T-helper 1 cell treated with Interleukin-12 subunit alpha and Interleukin-12 subunit beta and Interleukin-4 antibody, amounts not matched to agents 30 μg/mL and 1 μg/mL, for 36 hours (primary cell): ENCODE measurements at regions not wholly inside any gene's neighbourhood (a gene's known extent, or its start where the extent isn't known, plus 50 kb on each side); places are given as distances from the start of the nearest gene placed in this dataset.
"Not testable (repeated sequence)": the region's sequence is repeated elsewhere in the genome, so short reads cannot be mapped to it uniquely, and the experiment has no call there.

Source experiments
- H3K27ac Mint-ChIP-seq: one replicate; pipeline ENCODE4 v1.8.0; 2021; ENCODE audit warnings: mild to moderate bottlenecking, mixed read lengths
- H3K27me3 Mint-ChIP-seq: one replicate; pipeline ENCODE4 v1.8.0; 2021; ENCODE audit warnings: low read depth, mixed read lengths
- H3K36me3 Mint-ChIP-seq: one replicate; pipeline ENCODE4 v1.8.0; 2021; ENCODE audit warnings: low read depth, mixed read lengths
- H3K4me1 Mint-ChIP-seq: one replicate; pipeline ENCODE4 v1.8.0; 2021; ENCODE audit warnings: low read depth, mixed read lengths
- H3K4me3 Mint-ChIP-seq: one replicate; pipeline ENCODE4 v1.8.0; 2021; ENCODE audit warnings: mild to moderate bottlenecking, moderate library complexity, mixed read lengths
- H3K9me3 Mint-ChIP-seq: one replicate; pipeline ENCODE4 v1.8.0; 2021; ENCODE audit warnings: mixed read lengths

GRCh38 chr2:16067037-16067406, 126.7 kb downstream of the MYCN start:
- Mint-ChIP-seq H3K36me3 (peaks cover 2% of the 10 kb centered on the region), H3K27ac (no peak overlapping the region), H3K4me1 (no peaks in the 10 kb centered on the region), H3K27me3 (no peaks in the 10 kb centered on the region), H3K9me3 (peaks cover 17% of the 10 kb centered on the region), H3K4me3 (no peak overlapping the region)

GRCh38 chr2:16066261-16067036, 126.1 kb downstream of the MYCN start:
- H3K27ac Mint-ChIP-seq, result no peak overlapping the region
- H3K27me3 Mint-ChIP-seq, result no peaks in the 10 kb centered on the region
- no peak overlapping the region for H3K4me3 Mint-ChIP-seq
- H3K36me3 Mint-ChIP-seq, result peaks cover 2% of the 10 kb centered on the region
- H3K4me1 Mint-ChIP-seq, result no peaks in the 10 kb centered on the region
- peaks cover 23% of the 10 kb centered on the region for H3K9me3 Mint-ChIP-seq

- not testable (repeated sequence) for H3K36me3 Mint-ChIP-seq, H3K27me3 Mint-ChIP-seq, H3K4me1 Mint-ChIP-seq, H3K4me3 Mint-ChIP-seq, H3K27ac Mint-ChIP-seq
- H3K9me3 Mint-ChIP-seq, result peaks cover 27% of the 10 kb centered on the region
These were observed 125.1 kb downstream of the MYCN start for GRCh38 chr2:16065272-16066069.

GRCh38 chr2:16064745-16065144, 124.4 kb downstream of the MYCN start:
- peaks cover 27% of the 10 kb centered on the region for H3K9me3 Mint-ChIP-seq
- no peak overlapping the region for H3K4me3 Mint-ChIP-seq
- H3K36me3 Mint-ChIP-seq, result peaks cover 2% of the 10 kb centered on the region
- no peaks in the 10 kb centered on the region for H3K4me1 Mint-ChIP-seq
- no peaks in the 10 kb centered on the region for H3K27me3 Mint-ChIP-seq
- no peak overlapping the region for H3K27ac Mint-ChIP-seq

GRCh38 chr2:16063955-16064633, 123.7 kb downstream of the MYCN start:
- H3K4me1 Mint-ChIP-seq, result no peaks in the 10 kb centered on the region
- H3K36me3 Mint-ChIP-seq, result peaks cover 2% of the 10 kb centered on the region
- H3K27me3 Mint-ChIP-seq, result no peaks in the 10 kb centered on the region
- H3K4me3 Mint-ChIP-seq, result no peak overlapping the region
- H3K27ac Mint-ChIP-seq, result no peak overlapping the region
- peaks cover 27% of the 10 kb centered on the region for H3K9me3 Mint-ChIP-seq

GRCh38 chr2:16063251-16063850, 123.0 kb downstream of the MYCN start:
- Mint-ChIP-seq H3K4me1 (no peaks in the 10 kb centered on the region), H3K27ac (no peak overlapping the region), H3K4me3 (no peak overlapping the region)

GRCh38 chr2:16062471-16063250, 122.3 kb downstream of the MYCN start:
- H3K4me1 Mint-ChIP-seq, result no peaks in the 10 kb centered on the region
- peaks cover 27% of the 10 kb centered on the region for H3K9me3 Mint-ChIP-seq
- no peaks in the 10 kb centered on the region for H3K27me3 Mint-ChIP-seq
- peaks cover 2% of the 10 kb centered on the region for H3K36me3 Mint-ChIP-seq
- no peak overlapping the region for H3K4me3 Mint-ChIP-seq
- H3K27ac Mint-ChIP-seq, result no peak overlapping the region

More at GRCh38 chr2:16063251-16063850, 123.0 kb downstream of the MYCN start:
- peaks cover 2% of the 10 kb centered on the region for H3K36me3 Mint-ChIP-seq
- H3K9me3 Mint-ChIP-seq, result peaks cover 27% of the 10 kb centered on the region
- H3K27me3 Mint-ChIP-seq, result no peaks in the 10 kb centered on the region

- Mint-ChIP-seq H3K9me3 (peaks cover 27% of the 10 kb centered on the region), H3K27me3 (no peaks in the 10 kb centered on the region), H3K4me3 (no peak overlapping the region), H3K27ac (no peak overlapping the region), H3K36me3 (peaks cover 2% of the 10 kb centered on the region), H3K4me1 (no peaks in the 10 kb centered on the region)
These were observed 121.3 kb downstream of the MYCN start for GRCh38 chr2:16061441-16062217.

GRCh38 chr2:16060936-16061338, 120.6 kb downstream of the MYCN start:
- H3K27me3 Mint-ChIP-seq, result no peaks in the 10 kb centered on the region
- peaks cover 27% of the 10 kb centered on the region for H3K9me3 Mint-ChIP-seq
- no peaks in the 10 kb centered on the region for H3K4me1 Mint-ChIP-seq
- peaks cover 2% of the 10 kb centered on the region for H3K36me3 Mint-ChIP-seq
- no peak overlapping the region for H3K27ac Mint-ChIP-seq
- H3K4me3 Mint-ChIP-seq, result no peak overlapping the region

- Mint-ChIP-seq H3K27ac (no peak overlapping the region), H3K4me3 (no peak overlapping the region), H3K9me3 (peaks cover 27% of the 10 kb centered on the region), H3K4me1 (no peaks in the 10 kb centered on the region), H3K36me3 (peaks cover 2% of the 10 kb centered on the region), H3K27me3 (no peaks in the 10 kb centered on the region)
These were observed 120.0 kb downstream of the MYCN start for GRCh38 chr2:16060125-16060935.

GRCh38 chr2:16059393-16060016, 119.2 kb downstream of the MYCN start:
- Mint-ChIP-seq H3K4me3 (no peak overlapping the region), H3K4me1 (no peaks in the 10 kb centered on the region), H3K27ac (no peak overlapping the region), H3K9me3 (peaks cover 27% of the 10 kb centered on the region), H3K36me3 (peaks cover 2% of the 10 kb centered on the region), H3K27me3 (no peaks in the 10 kb centered on the region)

GRCh38 chr2:16058747-16059358, 118.5 kb downstream of the MYCN start:
- Mint-ChIP-seq H3K36me3 (peaks cover 1% of the 10 kb centered on the region), H3K27me3 (no peaks in the 10 kb centered on the region), H3K4me3 (no peak overlapping the region), H3K4me1 (no peaks in the 10 kb centered on the region), H3K9me3 (peaks cover 22% of the 10 kb centered on the region), H3K27ac (no peak overlapping the region)
